Liver (tissue), 8 donors: ENCODE measurements at regions not wholly inside any gene's neighbourhood (a gene's known extent, or its start where the extent isn't known, plus 50 kb on each side); places are given as distances from the start of the nearest gene placed in this dataset.

ENCODE experiments used
- DNase-seq: peaks from one replicate; pipeline ENCODE4 v3.0.0-alpha.2; 2017; ENCODE audit warnings: low spot score
- H3K27ac ChIP-seq, 2 donors: one replicate each; pipeline ENCODE4 v1.7.0; 2013; ENCODE audit warnings: inconsistent platforms in 2 of 2, low read length in 2 of 2, control low read depth in 1 of 2, low read depth in 1 of 2, mild to moderate bottlenecking in 1 of 2
- H3K27me3 ChIP-seq, 4 donors: one replicate each; pipeline versions ENCODE4 v1.6.1 to v1.7.0; 2013; ENCODE audit warnings: low read length in 3 of 4, inconsistent platforms in 1 of 4, mild to moderate bottlenecking in 1 of 4, moderate library complexity in 1 of 4; ENCODE audit not compliant: control insufficient read depth in 4 of 4, insufficient read depth in 4 of 4
- H3K36me3 ChIP-seq, 4 donors: one replicate each; pipeline versions ENCODE4 v1.6.1 to v1.7.0; 2013; ENCODE audit warnings: low read length in 3 of 4, mild to moderate bottlenecking in 3 of 4, low read depth in 1 of 4, moderate library complexity in 1 of 4; ENCODE audit not compliant: control insufficient read depth in 4 of 4, insufficient read depth in 3 of 4
- H3K4me1 ChIP-seq, 4 donors: one replicate each; pipeline versions ENCODE4 v1.6.1 to v1.7.0; 2013; ENCODE audit warnings: low read length in 3 of 4, mild to moderate bottlenecking in 3 of 4, moderate library complexity in 1 of 4; ENCODE audit not compliant: control insufficient read depth in 4 of 4, insufficient read depth in 4 of 4
- H3K4me3 ChIP-seq, 3 donors: one replicate each; pipeline versions ENCODE4 v1.6.1 to v1.7.0; 2013; ENCODE audit warnings: low read length in 3 of 3, control low read depth in 1 of 3, low read depth in 1 of 3, mild to moderate bottlenecking in 1 of 3
- H3K9ac ChIP-seq, 2 donors: one replicate each; pipeline ENCODE4 v1.7.0; 2013; ENCODE audit warnings: low read length in 2 of 2, mild to moderate bottlenecking in 2 of 2, moderate library complexity in 2 of 2, control low read depth in 1 of 2, low read depth in 1 of 2
- H3K9me3 ChIP-seq, 4 donors: one replicate each; pipeline versions ENCODE4 v1.6.1 to v1.7.0; 2013; ENCODE audit warnings: low read length in 3 of 4; ENCODE audit not compliant: control insufficient read depth in 4 of 4
- EGR1 ChIP-seq, 2 donors: IDR thresholded peaks; 2 replicates each; pipeline ENCODE4 v1.6.1; 2016 to 2018; ENCODE audit warnings: antibody characterized with exemption in 2 of 2, low read depth in 2 of 2
- FOXA1 ChIP-seq: IDR thresholded peaks from 2 replicates; pipeline ENCODE4 v1.6.1; 2016; ENCODE audit warnings: antibody characterized with exemption
- FOXA2 ChIP-seq: IDR thresholded peaks from 2 replicates; pipeline ENCODE4 v1.6.1; 2016; ENCODE audit warnings: antibody characterized with exemption
- GABPA ChIP-seq, 2 donors: IDR thresholded peaks in 1 of 2; conservative IDR thresholded peaks in 1 of 2; 2 replicates each; pipeline ENCODE4 v1.6.1; 2016; ENCODE audit warnings: antibody characterized with exemption in 2 of 2, mild to moderate bottlenecking in 1 of 2, moderate library complexity in 1 of 2
- HNF4A ChIP-seq, 2 donors: conservative IDR thresholded peaks; 2 replicates each; pipeline ENCODE4 v1.6.1; 2016; ENCODE audit warnings: antibody characterized with exemption in 2 of 2, mild to moderate bottlenecking in 2 of 2
- HNF4G ChIP-seq: IDR thresholded peaks from 2 replicates; pipeline ENCODE4 v1.6.1; 2016; ENCODE audit warnings: antibody characterized with exemption
- MAX ChIP-seq: IDR thresholded peaks from 2 replicates; pipeline ENCODE4 v1.6.1; 2016; ENCODE audit warnings: antibody characterized with exemption
- NR2F2 ChIP-seq: IDR thresholded peaks from 2 replicates; pipeline ENCODE4 v1.6.1; 2016; ENCODE audit warnings: antibody characterized with exemption
- RAD21 ChIP-seq, 2 donors: IDR thresholded peaks; 2 replicates each; pipeline ENCODE4 v1.6.1; 2016; ENCODE audit warnings: antibody characterized with exemption in 2 of 2, mild to moderate bottlenecking in 2 of 2
- RXRA ChIP-seq, 2 donors: IDR thresholded peaks; 2 replicates each; pipeline ENCODE4 v1.6.1; 2017 to 2018; ENCODE audit warnings: antibody characterized with exemption in 2 of 2, mild to moderate bottlenecking in 1 of 2
- TAF1 ChIP-seq: conservative IDR thresholded peaks from 2 replicates; pipeline ENCODE4 v1.6.1; 2016; ENCODE audit warnings: antibody characterized with exemption, mild to moderate bottlenecking
- YY1 ChIP-seq: IDR thresholded peaks from 2 replicates; pipeline ENCODE4 v1.6.1; 2016; ENCODE audit warnings: antibody characterized with exemption, mild to moderate bottlenecking
- WGBS: extraction: QIAGEN DNeasy Blood & Tissue Kit; methylation state at CpG from one replicate; pipeline ENCODE4 v1.1.7; 2013; 5-methylcytosine and 5-hydroxymethylcytosine counted together
- TF ChIP-seq, protein P1 (sequence below): IDR thresholded peaks from 2 replicates; pipeline ENCODE4 v1.6.1; 2016; ENCODE audit warnings: antibody characterized with exemption
- TF ChIP-seq, protein P2 (sequence below): fragments of 150-350 bp; IDR thresholded peaks from 2 replicates; pipeline ENCODE4 v1.5.1; 2017; ENCODE audit warnings: improper control_type of control experiment, low read depth, low read length; ENCODE audit not compliant: missing input control
- TF ChIP-seq, protein P3 (sequence below): IDR thresholded peaks from 2 replicates; pipeline ENCODE4 v1.6.1; 2016; ENCODE audit warnings: antibody characterized with exemption, mild to moderate bottlenecking
- TF ChIP-seq, protein P4 (sequence below): IDR thresholded peaks from 2 replicates; pipeline ENCODE4 v1.6.1; 2016; ENCODE audit warnings: antibody characterized with exemption
- donor health status: healthy.
- donor health status: healthy.
- donor health status: healthy.
- donor health status: healthy.
- donor health status: healthy.

GRCh38 chr10:78304091-78305045, 270.7 kb downstream of the RPS24 start:
- Histone ChIP-seq H3K27me3 (no peaks in the 10 kb centered on the region), H3K4me1 (peaks cover 0 to 14% (median 10%) of the 10 kb centered on the region in 4 donors), H3K9me3 (no peaks in the 10 kb centered on the region), H3K9ac (no peak overlapping the region), H3K36me3 (no peaks in the 10 kb centered on the region), H3K4me3 (no peak overlapping the region), H3K27ac (no peak overlapping the region)
- WGBS: 92% methylated on average over 12 of the region's 12 CpGs
- TF ChIP-seq, protein P1, sequence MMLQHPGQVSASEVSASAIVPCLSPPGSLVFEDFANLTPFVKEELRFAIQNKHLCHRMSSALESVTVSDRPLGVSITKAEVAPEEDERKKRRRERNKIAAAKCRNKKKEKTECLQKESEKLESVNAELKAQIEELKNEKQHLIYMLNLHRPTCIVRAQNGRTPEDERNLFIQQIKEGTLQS: no peak
- no peak for TF ChIP-seq EGR1 (IDR thresholded peaks at IDR 0.05; ENCODE audit: low read depth in 2 of 2)
- TF ChIP-seq, protein P2, sequence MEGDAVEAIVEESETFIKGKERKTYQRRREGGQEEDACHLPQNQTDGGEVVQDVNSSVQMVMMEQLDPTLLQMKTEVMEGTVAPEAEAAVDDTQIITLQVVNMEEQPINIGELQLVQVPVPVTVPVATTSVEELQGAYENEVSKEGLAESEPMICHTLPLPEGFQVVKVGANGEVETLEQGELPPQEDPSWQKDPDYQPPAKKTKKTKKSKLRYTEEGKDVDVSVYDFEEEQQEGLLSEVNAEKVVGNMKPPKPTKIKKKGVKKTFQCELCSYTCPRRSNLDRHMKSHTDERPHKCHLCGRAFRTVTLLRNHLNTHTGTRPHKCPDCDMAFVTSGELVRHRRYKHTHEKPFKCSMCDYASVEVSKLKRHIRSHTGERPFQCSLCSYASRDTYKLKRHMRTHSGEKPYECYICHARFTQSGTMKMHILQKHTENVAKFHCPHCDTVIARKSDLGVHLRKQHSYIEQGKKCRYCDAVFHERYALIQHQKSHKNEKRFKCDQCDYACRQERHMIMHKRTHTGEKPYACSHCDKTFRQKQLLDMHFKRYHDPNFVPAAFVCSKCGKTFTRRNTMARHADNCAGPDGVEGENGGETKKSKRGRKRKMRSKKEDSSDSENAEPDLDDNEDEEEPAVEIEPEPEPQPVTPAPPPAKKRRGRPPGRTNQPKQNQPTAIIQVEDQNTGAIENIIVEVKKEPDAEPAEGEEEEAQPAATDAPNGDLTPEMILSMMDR: no peak
- DNase-seq: peak; percentile 33

GRCh38 chr10:78305311-78305710, 271.6 kb downstream of the RPS24 start:
- Histone ChIP-seq H3K9ac (no peak overlapping the region), H3K4me1 (peaks cover 0 to 14% (median 10%) of the 10 kb centered on the region in 4 donors), H3K36me3 (no peaks in the 10 kb centered on the region), H3K4me3 (no peak overlapping the region), H3K9me3 (no peaks in the 10 kb centered on the region), H3K27me3 (no peaks in the 10 kb centered on the region), H3K27ac (no peak overlapping the region)
- 94% methylated on average over 3 of the region's 3 CpGs for WGBS
- DNase-seq: peak; percentile 30
- TF ChIP-seq HNF4G (no peak), HNF4A (conservative IDR thresholded peaks at IDR 0.05) (no peak), RAD21 (IDR thresholded peaks at IDR 0.05) (no peak), NR2F2 (no peak), RXRA (IDR thresholded peaks at IDR 0.05) (no peak), FOXA1 (no peak), MAX (no peak), FOXA2 (no peak), GABPA (IDR thresholded peaks at IDR 0.05 in 1 of 2, conservative IDR thresholded peaks at IDR 0.05 in 1 of 2) (no peak), YY1 (no peak), TAF1 (no peak)
- TF ChIP-seq, protein P2: no peak
- TF ChIP-seq, protein P3, sequence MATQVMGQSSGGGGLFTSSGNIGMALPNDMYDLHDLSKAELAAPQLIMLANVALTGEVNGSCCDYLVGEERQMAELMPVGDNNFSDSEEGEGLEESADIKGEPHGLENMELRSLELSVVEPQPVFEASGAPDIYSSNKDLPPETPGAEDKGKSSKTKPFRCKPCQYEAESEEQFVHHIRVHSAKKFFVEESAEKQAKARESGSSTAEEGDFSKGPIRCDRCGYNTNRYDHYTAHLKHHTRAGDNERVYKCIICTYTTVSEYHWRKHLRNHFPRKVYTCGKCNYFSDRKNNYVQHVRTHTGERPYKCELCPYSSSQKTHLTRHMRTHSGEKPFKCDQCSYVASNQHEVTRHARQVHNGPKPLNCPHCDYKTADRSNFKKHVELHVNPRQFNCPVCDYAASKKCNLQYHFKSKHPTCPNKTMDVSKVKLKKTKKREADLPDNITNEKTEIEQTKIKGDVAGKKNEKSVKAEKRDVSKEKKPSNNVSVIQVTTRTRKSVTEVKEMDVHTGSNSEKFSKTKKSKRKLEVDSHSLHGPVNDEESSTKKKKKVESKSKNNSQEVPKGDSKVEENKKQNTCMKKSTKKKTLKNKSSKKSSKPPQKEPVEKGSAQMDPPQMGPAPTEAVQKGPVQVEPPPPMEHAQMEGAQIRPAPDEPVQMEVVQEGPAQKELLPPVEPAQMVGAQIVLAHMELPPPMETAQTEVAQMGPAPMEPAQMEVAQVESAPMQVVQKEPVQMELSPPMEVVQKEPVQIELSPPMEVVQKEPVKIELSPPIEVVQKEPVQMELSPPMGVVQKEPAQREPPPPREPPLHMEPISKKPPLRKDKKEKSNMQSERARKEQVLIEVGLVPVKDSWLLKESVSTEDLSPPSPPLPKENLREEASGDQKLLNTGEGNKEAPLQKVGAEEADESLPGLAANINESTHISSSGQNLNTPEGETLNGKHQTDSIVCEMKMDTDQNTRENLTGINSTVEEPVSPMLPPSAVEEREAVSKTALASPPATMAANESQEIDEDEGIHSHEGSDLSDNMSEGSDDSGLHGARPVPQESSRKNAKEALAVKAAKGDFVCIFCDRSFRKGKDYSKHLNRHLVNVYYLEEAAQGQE: no peak
- TF ChIP-seq, protein P4, sequence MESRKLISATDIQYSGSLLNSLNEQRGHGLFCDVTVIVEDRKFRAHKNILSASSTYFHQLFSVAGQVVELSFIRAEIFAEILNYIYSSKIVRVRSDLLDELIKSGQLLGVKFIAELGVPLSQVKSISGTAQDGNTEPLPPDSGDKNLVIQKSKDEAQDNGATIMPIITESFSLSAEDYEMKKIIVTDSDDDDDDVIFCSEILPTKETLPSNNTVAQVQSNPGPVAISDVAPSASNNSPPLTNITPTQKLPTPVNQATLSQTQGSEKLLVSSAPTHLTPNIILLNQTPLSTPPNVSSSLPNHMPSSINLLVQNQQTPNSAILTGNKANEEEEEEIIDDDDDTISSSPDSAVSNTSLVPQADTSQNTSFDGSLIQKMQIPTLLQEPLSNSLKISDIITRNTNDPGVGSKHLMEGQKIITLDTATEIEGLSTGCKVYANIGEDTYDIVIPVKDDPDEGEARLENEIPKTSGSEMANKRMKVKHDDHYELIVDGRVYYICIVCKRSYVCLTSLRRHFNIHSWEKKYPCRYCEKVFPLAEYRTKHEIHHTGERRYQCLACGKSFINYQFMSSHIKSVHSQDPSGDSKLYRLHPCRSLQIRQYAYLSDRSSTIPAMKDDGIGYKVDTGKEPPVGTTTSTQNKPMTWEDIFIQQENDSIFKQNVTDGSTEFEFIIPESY: no peak
